Islet of Langerhans (tissue), 1 donor: ENCODE measurements at regions not wholly inside any gene's neighbourhood (a gene's known extent, or its start where the extent isn't known, plus 50 kb on each side); places are given as distances from the start of the nearest gene placed in this dataset.
"Not testable (repeated sequence)": the region's sequence is repeated elsewhere in the genome, so short reads cannot be mapped to it uniquely, and the experiment has no call there.

ENCODE experiments used
- FAIRE-seq: peaks from one replicate; lab custom pipeline; 2011; peaks lifted over from hg19 to GRCh38; lab: Jason Lieb, UNC

DNA sequence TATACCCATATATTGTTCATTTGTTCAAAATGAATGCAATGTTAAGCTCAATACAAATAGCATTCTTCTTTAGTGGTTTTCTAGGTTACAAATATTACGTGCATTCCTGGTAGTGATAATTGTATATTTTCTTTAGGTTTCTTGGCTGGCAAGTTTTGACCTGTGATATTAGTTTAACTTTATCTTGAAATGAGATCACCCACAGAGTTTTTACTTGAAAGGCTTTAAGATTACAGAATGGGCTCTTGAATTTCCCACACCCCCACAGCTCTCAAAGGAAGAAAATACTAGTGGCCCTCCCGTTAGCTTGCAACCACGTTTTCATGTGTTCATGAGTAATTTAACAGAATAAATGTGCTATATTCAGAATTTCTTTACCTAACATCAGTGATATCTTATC is 1315.5 kb upstream of the GJE1 start:
- no peak for FAIRE-seq

- no peak for FAIRE-seq
Measured at GRCh38 chr6:140816681-140817080, 1316.0 kb upstream of the GJE1 start.

DNA sequence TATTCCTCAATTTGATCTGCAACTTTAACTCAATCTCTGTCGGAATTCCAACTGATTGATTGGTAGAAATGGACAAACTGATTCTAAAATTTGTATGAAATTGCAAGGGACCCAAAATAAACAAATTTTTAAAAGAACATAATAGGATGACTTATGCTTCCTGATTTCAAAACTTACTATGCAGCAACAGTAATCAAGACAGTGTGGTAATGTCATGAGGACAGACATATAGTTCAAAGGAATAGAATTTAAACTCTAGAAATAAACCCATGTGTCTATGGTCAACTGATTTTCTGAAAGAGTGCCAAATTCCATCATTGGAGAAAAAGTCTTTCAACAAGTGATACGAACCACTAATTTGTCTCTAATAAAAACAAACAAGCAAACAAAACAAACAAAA is 1320.1 kb upstream of the GJE1 start:
- FAIRE-seq: no peak

DNA sequence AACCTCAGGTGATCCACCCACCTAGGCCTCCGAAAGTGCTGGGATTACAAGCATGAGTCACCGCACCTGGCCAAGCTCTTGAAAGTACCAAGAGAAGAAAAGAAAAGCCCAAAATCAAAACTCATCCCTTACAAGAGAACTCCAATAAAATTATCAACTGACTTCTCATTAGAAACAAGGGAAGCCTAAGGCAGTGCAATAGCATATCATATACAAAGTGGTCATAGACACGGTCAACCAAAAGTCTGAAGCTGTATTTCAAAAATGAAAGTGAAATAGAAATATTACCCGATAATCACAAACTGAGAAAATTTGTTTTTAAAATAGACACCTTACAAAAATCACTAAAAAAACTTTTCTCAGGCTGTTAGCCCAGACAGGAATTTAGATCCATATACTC is 1321.1 kb upstream of the GJE1 start:
- FAIRE-seq: no peak

DNA sequence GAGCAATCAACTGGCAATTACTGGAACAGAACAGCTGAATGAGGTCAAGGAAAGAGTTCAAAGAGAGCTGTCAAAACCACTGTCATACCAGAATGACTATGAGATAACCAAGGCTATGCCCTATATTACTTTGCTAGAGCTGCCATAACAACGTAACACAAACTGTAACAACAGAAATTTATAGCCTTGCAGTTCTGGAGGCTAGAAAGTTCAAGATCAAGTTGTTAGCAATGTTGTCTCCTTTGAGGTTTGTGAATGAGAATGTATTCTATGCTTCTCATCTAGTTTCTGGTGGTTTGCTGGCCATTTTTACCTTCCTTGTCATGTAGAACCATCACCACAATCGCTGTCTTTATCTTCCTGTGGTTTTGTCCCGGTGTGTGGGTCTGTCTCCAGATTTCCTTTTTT is 1323.0 kb upstream of the GJE1 start:
- FAIRE-seq: no peak

DNA sequence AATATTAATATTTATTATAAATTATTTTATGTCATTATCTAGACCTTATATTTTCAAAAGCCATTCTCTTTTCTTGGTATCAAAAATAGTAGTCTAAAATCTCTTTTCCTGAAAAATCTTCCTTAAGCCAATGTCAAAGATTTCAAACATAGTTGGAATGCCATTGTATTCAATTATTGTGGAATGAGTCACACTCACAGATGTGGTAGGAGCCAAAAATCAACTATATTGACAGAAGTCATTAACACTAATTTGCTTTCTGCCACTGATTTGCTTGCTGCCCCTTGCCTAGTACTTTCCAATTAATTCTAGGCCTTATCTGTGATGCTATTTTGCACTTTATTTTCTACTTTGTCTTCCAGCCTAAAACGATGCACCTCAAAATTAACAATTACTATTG is 1326.3 kb upstream of the GJE1 start:
- FAIRE-seq: no peak

DNA sequence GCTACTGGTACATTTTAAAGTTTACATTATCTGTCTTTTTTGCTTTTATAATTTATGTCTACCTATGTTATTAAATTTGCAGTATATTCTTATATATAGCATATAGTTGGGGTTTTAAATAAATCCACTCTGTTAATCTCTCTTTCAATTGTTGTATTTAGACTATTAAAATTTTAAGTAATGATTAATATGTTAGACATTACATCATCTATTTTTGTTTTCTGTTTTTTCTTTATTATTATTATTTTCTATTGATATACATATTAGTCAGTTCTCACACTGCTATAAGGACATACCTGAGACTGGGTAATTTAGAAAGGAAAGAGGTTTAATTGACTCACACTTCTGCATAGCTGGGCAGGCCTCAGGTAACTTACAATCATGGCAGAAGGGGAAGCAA is 1338.2 kb upstream of the GJE1 start:
- peak; percentile 70 for FAIRE-seq

DNA sequence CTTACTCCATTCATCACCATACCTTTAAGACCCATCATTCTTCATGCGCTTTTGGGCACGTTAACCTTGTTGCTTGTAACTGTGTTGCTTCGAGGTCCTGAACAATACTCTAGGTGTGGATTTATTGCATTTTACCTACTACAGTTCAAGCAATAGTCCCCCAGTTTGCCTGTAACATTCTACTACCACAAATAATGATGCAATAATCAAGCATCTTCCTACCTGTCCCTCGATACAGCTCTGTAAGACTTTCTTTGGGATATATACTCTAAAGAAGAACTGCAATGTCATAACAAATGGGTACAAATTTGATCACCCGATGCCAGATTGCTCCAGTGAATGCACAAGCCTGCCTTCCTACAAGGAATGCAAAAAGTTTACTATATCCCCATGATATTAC is 1342.6 kb upstream of the GJE1 start:
- FAIRE-seq: no peak

GRCh38 chr6:140789466-140789865 is 1343.3 kb upstream of the GJE1 start:
- FAIRE-seq: no peak

GRCh38 chr6:140785926-140786325 is 1346.8 kb upstream of the GJE1 start:
- no peak for FAIRE-seq

GRCh38 chr6:140784573-140784972 is 1348.2 kb upstream of the GJE1 start:
- no peak for FAIRE-seq

DNA sequence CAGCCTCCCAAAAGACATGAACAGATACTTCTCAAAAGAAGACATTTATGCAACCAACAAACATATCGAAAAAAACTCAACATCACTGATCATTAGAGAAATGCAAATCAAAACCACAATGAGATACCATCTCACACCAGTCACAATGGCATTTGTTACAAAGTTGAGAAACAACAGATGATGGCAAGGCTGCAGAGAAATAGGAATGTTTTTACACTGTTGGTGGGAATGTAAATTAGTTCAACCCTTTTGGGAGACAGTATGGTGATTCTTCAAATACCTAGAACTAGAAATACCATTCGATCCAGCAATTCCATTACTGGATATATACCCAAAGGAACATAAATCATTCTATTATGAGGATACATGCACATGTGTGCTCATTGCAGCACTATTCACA is 1349.2 kb upstream of the GJE1 start:
- FAIRE-seq: not testable (repeated sequence)

GRCh38 chr6:140782941-140783340 is 1349.8 kb upstream of the GJE1 start:
- FAIRE-seq: no peak

GRCh38 chr6:140779991-140780596 is 1352.6 kb upstream of the GJE1 start:
- no peak for FAIRE-seq

DNA sequence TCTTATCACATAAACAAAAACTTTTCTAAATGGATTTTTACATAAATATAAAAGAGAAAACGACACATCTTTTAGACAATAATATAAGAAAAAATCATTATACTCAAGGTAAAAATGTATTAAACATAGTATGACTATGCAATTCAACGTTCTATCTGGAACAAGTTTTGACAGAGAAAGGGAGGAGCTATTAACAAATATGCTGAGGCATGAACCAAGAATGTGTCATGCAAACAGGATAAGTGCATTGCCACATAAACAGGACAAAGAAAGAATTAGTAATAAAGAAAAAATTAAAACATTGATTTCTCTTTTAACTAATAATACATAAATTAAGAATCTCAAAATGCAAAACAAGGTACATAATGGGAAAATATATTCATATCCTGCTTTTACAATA is 1353.4 kb upstream of the GJE1 start:
- FAIRE-seq: no peak

- no peak for FAIRE-seq
Measured at GRCh38 chr6:140777780-140778179, 1354.9 kb upstream of the GJE1 start.

GRCh38 chr6:140775061-140775460 is 1357.7 kb upstream of the GJE1 start:
- FAIRE-seq: no peak

GRCh38 chr6:140774080-140774505 is 1358.6 kb upstream of the GJE1 start:
- peak; percentile 99 for FAIRE-seq

DNA sequence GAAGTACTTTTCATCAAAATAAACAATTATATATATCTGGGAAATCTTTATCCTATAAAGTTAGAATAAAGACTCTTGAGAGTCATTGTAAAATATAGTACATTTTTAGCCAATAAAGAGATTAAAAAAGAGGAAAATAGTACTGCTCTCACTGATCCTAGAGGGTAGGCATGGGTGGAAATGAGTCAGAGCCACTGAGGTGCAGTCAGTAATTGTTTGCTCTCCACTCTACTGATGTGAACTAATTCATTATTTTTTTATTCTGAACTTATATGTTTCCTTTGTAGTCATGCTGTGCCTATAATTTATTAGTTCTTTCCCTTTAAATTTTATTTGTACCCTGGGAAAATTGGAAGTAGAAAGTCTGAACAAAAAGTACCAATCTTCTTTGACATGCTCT is 1359.4 kb upstream of the GJE1 start:
- no peak for FAIRE-seq

DNA sequence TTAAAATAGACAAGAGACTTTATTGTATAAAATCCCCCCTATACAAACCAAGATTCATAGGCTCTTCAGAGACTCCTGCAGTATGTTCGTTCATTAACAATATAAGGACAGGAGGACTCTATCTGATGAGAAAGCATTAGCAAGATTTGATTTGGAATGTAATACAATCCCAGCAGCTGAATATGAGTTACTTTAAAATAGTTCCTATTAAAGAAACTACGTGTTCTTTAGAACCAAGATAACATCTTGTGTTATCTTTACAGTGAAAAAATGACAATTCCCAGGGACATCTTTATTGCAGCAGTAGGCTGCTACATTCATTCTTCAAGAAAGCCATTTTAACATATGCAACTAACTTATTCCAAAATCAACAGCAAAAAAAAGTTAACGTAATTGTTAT is 1360.1 kb upstream of the GJE1 start:
- FAIRE-seq: peak; percentile 80

- no peak for FAIRE-seq
Measured at GRCh38 chr6:140768133-140768532, 1364.6 kb upstream of the GJE1 start.

GRCh38 chr6:140766999-140767398 is 1365.7 kb upstream of the GJE1 start:
- no peak for FAIRE-seq

DNA sequence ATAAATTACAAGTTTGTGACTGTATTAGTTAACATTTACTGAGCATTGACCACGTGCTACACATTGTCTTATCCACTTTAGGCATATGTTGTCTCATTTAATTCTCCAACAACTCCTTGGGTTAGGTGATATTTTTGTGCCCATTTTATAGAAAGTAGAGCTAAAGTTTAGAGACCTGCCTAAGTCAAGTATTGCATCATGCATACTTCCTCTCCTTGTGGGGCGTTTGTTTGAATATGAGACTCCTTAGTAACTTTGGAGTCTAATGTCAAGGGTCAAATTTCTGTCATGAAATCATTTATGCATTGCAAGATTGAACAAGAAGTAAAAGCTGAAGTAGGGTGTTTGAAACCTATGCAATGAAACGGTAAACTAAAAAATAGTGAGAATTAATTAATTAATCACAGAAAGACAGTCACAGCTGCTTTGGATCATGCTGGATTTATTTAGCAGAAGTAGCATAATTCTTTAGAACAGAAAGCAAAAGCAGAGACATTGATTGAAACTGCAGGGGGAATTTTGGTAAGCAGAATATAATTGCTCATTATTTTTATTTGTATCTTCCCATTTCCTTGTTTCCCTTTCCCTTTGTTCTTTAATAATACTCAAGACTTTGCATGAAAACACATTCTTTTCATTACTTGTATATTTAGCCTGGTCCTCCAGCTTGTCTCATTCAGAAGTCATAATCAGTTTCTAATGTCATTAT is 1374.4 kb upstream of the GJE1 start:
- no peak for FAIRE-seq

DNA sequence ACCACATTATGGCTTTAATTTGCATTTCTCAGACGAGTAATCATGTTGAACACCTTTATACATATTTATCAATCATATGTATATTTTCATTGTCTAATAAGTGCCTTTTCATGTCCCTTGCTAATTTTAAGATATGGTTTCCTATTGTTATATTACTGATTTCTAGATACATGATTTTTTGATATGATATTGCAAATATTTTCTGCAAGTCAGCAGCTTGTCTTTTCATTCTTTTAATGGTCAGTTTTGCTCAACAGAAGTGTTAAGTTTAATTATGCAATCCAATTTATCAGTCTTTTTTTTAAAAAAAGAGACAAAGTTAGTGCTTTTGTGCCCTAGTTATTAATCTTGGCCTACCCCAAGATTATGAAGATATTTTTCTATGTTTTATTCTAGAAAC is 1377.8 kb upstream of the CITED2 start:
- no peak for FAIRE-seq
